GM03348 (cell line): ENCODE measurements at regions not wholly inside any gene's neighbourhood (a gene's known extent, or its start where the extent isn't known, plus 50 kb on each side); places are given as distances from the start of the nearest gene placed in this dataset.

ENCODE experiments used
- DNase-seq: peaks from one replicate; pipeline ENCODE4 v3.0.0; 2012; ENCODE audit warnings: low spot score

DNA sequence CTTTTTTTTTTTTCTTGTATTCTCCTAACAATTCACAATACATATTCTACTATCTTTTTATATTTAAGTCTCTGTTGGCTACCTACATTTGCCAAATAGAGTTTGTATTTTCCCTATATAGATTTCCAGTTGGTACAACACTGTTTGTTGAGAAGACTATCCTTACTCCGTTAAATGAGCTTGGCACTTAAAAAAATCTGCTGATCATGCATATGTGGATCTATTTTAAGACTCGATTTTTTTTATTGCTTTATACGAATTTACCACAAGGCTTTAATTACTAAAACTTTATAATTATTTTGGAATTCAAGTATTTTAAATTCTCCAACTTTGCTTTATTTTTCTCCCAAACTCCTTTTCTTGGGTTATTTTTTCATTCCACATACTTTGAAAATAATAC, 855.6 kb downstream of the C6orf118 start:
- DNase-seq, result no peak

DNA sequence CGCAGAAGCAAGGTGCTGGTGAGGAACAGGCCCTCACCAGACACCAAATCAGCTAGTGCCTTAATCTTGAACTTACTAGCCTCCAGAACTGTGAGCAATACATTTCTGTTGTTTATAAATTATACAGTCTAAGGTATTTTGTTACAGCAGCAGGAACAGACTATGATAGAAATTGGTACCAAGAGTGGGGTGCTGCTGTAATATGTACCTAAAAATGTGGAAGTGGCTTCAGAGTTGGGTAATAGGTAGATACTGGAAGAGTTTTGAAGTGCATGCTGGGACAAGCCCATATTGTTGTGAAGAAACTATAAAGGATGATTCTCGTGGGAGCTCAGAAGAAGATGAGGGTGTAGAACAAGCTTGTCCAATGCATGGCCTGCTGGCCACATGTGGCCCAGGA, 866.8 kb downstream of the C6orf118 start:
- no peak for DNase-seq

DNA sequence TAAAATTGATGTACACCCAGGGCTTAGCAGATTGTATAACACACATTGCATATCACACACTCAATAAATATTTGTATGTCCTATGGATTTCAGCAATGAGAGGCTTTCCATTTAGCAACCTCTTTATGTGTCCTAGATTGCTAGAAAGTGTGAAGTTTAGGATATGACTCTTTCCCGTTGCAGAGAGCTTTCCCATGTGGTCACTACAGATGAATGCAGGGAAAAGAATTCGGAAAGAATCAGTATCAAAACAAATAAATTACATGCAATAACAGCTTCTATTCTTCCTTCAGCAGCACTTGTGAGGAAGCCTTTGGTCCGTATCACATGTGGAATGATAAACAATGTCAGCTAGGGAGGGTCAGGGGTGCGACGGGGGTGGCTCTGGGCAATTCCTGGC, 870.1 kb downstream of the C6orf118 start:
- DNase-seq, result no peak

DNA sequence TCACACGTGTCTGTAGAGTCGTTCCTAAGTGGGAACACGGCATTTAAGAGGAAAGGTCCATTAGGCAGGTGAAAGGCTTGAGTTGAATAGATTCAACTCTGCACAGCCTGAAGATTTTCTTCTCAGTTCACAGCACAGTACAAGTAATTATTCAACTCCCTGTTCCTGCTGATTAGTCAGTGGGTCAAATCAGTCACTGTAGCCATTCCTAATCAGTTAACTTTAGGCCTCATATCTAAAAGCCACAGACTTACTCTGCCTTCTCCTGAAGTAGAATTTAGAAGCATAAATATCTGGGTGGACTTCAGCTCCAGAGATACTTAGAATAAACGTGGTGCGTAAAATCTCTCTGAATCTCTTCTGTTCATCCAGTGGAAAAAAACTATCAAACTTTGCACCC, 872.4 kb downstream of the C6orf118 start:
- DNase-seq, result no peak

DNA sequence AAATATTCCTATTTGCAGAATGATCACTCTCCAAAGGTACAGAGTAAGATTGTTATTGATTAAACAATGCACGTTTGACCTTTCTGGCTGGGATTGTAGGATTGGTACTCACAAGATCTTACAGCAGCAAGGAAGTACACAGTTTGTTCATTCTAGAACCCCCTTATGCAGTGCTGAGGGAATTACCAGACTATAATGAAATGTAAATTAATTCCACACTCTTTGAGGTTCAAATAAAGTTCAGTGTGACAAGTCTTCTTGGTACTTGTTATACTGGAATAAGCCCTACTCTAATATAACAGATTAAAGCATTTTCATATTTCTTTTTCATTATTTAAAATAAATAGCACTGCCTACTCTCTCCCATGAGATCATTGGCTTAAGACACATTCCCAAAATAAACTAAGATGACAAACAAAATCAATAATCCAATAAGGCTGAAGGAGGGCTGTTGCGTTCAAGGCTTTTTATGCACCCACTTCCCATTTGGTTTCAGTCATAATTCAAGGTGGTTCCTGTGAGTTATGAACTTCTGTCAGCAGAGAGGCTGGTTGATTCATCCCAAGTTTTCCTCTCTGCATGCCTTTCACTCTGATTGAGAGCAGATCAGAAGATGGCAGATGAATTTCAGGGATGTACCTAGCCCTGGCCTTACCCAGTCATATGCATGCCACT, 881.5 kb downstream of the C6orf118 start:
- no peak for DNase-seq

DNA sequence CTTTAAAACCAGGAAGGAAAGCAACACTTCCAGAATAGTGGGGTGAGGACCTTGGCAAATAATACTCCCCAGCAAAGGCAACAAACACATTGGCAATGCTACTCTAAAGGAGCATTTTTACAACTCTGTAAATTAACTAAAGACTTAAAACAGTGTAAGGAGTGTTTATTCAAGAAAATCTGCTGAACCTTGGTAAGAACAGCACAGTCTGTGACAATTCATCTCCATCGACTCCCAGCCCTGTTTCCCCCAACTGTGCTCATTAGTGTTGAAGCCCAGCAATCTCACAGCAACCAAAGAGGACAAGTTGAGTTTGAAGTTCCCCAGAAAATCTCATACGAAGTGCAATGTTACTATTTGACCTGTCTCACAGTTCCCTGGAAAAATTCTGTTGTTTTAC, 884.9 kb downstream of the C6orf118 start:
- no peak for DNase-seq

DNA sequence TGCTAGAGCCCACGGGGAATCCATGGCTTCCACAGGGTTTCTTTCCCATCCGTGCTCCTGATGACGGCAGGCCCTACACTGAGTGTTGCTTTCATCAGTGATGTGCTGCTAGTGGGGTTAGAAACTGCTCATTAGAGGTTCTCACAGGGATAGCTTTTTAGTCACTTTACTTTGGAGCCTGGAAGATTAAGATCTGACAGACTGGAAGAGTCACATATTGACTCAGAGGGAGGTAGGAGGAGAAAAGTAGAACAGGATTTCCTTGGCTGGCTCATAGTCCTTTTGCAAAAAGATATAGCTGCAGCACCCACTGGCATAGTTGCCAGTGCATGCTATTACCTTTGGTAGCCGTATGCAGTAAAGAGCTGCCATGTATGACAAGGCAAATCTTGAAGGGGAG, 890.3 kb downstream of the C6orf118 start:
- DNase-seq, result no peak

DNA sequence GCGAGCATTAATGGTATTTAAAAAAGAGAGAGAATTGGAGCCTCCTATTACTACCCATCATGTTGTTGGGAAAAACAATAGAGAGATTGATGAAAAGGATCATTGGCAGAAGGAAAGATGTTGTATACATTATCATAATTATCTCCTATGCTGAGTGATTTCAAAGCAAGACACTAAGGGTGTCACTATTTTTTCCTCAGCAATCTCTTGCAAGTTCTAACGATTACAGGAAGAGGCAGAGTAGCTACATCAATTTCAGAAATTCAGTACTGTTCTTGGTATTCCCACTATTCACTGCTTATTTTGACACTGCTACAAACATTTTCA, 891.2 kb downstream of the C6orf118 start:
- DNase-seq, result no peak

DNA sequence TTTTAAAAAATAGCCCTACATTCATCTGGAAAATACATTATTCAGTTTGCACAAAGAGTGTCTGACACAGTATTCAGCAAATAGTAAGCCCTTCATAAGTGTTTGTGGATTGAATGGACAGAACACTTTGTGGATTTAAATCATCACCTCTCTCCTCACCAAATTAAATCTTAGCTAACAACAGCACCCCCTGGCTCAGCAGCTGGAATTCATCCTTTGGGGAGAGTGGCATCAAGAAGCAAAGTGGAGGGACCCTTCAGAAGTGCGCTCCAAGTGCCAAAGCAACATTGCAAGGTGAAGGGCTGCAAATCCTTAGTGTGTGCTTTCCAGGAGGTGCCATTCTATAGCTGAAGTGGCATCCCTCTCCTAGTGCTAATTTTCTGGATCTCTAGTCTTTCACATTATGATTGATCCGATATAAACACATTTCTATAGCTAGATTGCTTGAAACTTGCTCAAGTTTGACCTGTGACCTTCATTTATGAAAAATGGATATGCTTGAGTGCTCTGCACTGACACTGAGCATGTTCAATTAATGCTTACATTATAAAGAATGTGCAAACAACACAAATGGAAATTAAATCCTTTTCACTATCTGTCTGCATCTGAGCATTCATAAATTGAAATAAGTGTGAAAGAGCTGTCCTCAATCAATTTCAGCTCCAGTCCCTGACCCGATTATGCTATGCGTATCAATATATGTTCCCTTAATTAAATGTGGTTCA, 891.7 kb downstream of the C6orf118 start:
- DNase-seq, result no peak

DNA sequence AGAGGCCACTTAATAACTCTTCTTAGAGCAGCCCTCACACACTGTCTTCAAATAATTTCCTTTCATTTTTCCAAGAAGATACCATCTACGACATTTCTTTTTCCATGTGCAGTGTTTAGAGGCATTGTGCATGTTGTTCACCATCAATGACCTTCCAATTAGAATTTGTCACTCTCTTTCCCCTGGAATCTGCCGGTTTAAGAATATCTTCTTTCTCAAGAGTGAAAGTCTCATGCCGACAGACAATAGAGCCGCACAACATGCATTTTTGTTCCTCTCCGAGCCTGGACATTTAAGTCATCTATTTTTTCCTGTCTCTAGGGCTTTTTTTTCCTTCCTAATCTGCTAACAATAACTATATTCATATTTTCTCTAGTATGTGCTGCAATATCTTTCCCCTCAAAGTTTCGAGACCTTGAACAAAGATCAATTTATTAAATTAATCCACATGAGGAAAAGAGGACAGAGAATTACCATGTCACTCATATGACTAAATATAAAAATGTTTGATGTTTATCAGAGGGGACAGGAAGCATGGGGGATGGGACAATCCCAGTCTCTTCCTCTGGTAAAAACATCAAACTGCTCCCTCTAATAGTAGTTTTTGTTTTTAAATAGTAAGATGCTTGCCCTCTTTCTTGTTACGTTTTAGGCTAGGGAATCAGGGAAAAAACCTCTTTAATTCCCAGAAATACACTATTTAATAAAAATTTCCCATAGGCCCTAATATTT, 893.4 kb downstream of the C6orf118 start:
- DNase-seq, result no peak

DNA sequence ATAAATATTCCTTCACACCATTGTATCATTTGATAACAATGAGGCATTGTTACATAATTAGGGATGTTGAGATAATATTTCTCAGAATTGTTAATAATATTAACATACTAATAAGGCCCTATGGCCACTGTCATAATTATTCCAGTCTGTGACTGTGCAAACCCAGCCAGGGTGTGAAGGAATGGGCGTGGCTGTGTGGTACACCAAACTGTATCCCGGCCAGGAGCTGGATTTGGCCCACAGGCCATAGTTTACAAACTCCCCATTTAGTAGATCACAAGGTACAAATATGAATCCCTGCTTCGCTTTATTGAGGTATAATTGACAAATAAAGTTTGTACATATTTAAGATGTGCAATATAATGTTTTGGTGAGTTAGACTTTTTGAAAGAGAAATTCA, 894.7 kb downstream of the C6orf118 start:
- no peak for DNase-seq

DNA sequence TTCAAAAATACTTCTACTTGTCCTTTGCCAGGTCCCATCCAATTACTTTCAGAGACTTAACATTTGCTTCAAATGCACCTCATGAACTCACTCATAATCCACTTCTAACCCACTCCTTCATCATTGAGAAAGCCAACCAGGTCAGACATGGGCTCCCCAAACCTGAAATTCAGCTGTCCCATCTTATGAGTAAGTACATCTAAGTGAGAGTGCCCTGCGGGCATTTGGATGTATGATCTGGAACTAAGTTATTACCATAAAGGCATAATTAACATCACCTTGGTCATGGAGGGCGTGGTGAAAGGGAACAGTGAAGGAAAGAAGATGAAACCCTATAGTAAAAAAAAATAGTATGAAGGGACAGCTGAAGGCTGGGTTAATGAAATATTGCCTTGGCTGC, 896.8 kb downstream of the C6orf118 start:
- no peak for DNase-seq

DNA sequence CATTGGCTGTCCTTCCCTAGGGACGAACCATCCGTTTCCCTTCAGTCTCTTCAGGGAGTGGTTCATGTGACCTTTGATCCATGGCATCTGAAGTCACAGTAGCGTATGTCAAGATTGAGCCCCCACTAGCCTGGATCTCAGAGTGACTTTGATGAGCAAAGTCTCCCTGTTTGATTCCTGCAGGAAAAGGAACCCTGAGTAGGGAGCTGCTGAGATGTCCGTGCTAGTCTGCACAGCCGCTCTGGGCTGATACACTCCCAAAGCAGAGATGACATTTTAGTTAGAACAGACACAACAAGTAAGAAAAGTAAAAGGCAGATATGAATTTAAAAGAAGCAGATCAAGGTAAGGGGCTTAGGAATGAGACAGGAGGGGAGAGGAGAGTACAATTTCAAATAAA, 899.4 kb downstream of the C6orf118 start:
- no peak for DNase-seq

DNA sequence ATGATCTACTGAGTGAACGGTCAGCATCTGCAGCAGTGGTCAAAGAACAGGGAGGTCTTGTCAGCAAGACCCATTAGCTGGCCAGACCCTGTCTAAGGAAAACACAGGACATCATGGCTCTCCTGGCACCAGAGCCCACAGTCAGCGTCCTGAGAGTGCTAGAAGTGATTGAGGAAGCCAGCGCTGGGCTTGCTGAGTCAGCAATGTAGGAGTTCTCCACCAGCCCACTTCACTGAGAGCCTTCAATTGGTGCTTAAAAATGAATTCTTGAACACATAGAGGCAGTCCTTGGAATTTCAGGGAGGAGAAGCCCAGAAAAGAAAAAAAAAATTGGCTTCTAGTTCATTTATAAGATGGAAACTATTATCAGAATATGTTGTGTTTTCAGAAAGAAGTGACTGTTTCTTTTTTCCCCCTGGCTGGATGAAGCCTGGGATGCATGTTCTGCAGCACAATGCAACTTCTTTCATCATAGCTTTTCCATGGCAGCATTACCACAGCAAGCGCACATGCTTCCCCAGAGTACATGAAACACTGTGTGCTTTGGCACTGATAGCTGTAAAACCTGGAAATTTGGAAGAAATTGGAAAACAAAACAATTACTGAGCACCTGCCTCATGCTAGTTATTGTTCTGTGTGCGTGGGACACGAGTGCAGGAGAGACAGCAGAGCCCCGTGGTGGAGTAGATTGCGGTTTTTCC, 899.9 kb downstream of the C6orf118 start:
- no peak for DNase-seq

DNA sequence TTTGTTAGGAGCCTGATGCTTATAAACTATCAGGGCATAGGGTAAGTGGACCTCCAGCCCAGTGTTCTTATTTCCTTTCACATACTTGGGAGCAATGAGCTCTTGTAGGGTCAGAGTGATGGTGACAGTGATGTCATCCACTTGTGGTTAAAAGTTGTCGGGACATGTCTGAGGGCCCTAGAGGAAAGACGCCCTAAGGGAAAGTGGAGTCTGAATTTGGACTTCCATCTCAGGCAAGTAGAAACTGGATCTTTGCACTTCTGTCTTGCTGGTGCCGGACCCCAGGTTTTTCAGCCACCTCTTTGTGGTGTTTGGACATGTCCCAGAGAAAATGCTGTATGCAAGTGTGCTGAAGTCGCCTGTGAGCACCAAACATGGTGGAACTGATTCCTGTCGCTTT, 900.5 kb downstream of the C6orf118 start:
- no peak for DNase-seq

DNA sequence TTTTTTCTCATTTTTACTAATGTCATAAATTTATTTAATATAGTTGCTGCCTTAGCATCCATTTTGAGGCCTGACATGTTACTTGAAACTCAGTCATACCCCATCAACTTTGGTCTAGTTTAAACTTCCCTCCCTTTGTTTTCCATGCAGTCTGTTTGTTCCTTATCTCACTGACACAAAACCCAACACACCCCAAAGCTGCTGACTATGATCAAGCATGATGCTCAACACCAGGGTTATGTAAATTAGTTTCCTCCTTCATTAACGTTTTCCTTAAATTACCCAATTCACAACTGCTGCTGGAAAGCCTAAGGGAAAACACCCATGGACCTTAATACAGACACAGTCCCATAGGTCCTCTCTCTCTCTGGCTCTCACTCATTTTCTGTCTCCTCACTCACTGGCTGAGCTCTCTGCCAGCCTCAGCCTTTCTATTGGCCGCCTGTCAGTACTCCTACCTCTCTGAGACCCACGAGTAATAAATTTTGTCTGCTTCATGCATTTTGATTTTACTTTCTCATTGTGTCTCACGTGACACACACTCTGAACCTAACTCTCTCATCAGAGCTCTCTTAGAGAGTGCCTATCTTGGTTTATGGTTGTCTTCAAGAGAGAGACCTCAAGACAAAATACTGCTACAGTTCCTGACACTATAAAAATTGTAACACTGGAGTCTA, 904.5 kb downstream of the C6orf118 start:
- DNase-seq, result no peak

DNA sequence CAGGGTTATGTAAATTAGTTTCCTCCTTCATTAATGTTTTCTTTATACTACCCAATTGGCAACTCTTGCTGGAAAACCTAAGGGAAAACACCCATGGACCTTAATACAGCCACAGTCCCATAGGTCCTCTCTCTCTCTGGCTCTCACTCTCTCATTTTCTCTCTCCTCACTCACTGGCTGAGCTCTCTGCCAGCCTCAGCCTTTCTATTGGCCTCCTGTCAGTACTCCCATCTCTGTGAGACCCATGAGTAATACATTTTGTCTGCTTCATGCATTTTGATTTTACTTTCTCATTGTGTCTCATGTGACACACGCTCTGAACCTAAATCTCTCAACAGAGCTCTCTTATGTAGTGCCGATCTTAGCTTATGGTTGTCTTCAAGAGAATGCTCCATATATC, 907.5 kb downstream of the C6orf118 start:
- DNase-seq, result no peak

DNA sequence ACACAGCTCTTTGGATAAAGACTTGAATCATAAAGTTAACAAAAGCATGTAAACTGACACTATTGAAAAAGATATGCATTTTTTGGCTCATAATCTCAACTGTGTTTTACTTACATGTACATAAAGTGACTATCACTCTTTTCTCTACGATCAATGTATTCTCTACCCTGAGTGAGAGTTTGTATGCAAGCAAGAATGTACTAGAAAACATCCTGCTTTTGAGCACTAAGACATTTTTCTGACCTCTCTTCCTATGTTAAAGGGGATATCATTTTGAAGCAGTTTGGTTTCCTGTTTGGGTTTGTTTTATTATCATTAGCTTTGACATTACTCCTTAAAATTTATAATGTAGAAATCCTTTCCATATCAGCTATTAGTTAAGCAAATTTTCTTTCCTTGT, 910.8 kb downstream of the C6orf118 start:
- no peak for DNase-seq

DNA sequence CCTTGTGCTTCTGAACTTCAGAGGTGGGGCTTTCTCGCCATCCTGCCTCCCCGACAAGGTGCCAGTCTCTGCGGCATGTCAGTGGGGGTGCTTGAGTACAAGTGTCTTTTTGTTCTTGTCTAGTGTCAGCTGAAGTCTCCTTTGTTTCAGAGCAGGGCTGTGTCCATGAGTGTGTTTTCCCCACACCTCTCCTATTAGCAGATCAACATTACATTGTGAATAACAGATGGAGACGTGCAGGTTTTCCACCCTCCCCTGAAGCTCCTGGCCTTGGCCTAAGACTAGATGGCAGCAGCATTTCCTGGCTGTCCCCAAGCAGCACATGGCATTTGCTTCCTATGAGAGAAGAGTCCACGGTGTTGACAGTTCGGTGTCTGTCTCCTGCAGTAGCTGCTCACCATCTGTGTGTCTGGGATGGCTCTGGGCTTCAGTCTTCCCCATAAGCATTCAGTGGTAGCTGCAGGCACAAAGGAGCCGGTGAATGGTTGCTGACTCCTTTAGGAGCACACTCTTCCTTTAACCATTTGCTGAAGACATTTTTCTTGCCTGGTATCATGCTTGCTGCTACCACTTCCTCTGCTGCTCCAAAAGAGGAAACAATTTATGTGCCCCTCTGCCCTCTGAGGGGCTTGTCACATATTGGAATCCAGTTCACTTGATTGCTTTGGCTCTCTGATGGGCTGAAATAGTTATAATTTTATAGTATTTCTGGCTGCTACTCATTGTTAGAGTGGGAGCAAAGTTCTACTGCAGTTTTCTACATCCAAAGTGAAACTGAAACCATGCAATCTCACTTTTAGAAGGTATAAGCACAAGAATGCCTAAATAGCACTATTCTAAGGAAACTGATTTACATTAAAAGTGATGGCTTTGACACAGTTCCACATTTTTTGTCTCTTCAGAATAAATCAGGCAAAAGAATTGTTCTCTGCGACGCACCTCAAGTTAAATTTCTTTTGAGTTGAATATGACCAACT, 913.0 kb downstream of the C6orf118 start:
- DNase-seq, result peak; percentile 9

DNA sequence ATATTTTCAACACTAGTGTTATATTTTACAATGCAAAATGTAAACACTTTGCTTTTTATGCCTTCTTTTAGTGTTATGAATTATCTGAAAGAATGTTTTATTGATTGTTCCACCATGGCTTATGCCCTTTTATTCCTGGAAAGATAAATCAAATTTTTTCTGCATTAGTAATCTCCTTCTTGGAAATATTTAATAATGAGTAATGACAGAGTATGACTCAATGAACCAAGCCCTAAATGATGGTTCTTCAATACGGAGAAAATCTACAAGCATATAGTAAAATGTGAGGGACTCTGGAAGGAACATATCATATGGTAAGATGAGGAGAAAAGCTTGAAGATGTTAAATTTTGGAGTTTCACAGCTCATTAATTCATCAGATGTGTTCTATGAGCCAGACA, 929.6 kb downstream of the C6orf118 start:
- DNase-seq, result no peak

DNA sequence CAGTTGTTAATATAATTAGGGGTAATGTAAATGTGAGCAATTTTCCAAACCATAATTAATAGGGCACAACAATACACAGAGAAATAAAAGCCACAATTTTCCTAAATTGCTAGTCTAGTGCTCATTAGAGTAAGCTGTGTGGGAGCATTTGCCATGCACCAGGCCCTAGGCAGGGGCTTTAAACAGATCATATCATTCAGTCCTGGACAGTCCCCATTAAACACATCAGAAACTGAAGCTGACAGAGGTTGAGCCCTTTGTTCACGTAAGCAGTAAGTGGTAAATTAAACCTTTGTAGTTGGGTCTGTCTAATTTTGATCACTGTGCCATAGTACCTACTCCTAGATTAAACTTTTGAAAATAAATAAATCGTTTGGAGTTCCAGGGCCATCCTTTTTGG, 931.1 kb downstream of the C6orf118 start:
- no peak for DNase-seq
